GM12878 (cell line): ENCODE measurements at regions not wholly inside any gene's neighbourhood (a gene's known extent, or its start where the extent isn't known, plus 50 kb on each side); places are given as distances from the start of the nearest gene placed in this dataset.
A peak's percentile ranks its signal among the peaks of the same experiment; 100 is the strongest.

Source experiments
- ATAC-seq: fragments of 200-7000 bp; cut with Tn5 transposase; 3 replicates; pipeline ENCODE4 v1.9.1; 2020; ENCODE audit warnings: mild to moderate bottlenecking, moderate library complexity
- BruUV-seq: library from RNA; stranded (reverse); fragments of 400-500 nt; replicated peaks from 2 replicates; lab custom pipeline; 2021; lab: Mats Ljungman, UMichigan
- CTCF ChIA-PET: fragments of 300-600 bp; sonication (Branson Sonifier 250); formaldehyde crosslinking; extraction: SDS; loops from one replicate; lab custom pipeline; 2021; ENCODE audit warnings: inconsistent platforms; lab: Yijun Ruan, JAX
- POLR2A ChIA-PET: fragments of 350-600 bp; formaldehyde crosslinking; extraction: SDS; loops from one replicate; lab custom pipeline; 2021; ENCODE audit warnings: inconsistent platforms; lab: Charles Lee
- RAD21 ChIA-PET: fragments of 300-600 bp; sonication (Branson Sonifier 250); formaldehyde crosslinking; loops from one replicate; lab custom pipeline; 2023; ENCODE audit warnings: antibody characterized with exemption; ENCODE audit not compliant: unreplicated experiment; lab: Charles Lee
- SMC1A ChIA-PET: fragments of 300-600 bp; sonication (Branson Sonifier 250); formaldehyde crosslinking; loops from one replicate; lab custom pipeline; 2023; ENCODE audit not compliant: unreplicated experiment, uncharacterized antibody; lab: Charles Lee
- DNase-seq: peaks from one replicate; pipeline ENCODE4 v3.0.0-alpha.2; 2011; ENCODE audit warnings: low read depth, low spot score
- FAIRE-seq: peaks from 3 replicates; lab custom pipeline; 2011; peaks lifted over from hg19 to GRCh38; lab: Jason Lieb, UNC
- H2AFZ ChIP-seq: 2 replicates; pipeline ENCODE4 v1.6.0; 2011; ENCODE audit warnings: low read depth, low read length, control low read depth; ENCODE audit not compliant: control insufficient read depth
- H3K27ac ChIP-seq: 2 replicates; pipeline ENCODE4 v1.5.1; 2011; ENCODE audit warnings: control low read depth; ENCODE audit not compliant: control insufficient read depth, insufficient read depth
- H3K27me3 ChIP-seq, 2 experiments: replicated peaks in 1 of 2; 2 replicates each; pipeline versions ENCODE4 v1.6.0 to v1.6.1; 2011; ENCODE audit warnings: low read length in 1 of 2; ENCODE audit not compliant: control insufficient read depth in 2 of 2, insufficient read depth in 2 of 2
- H3K36me3 ChIP-seq, 2 experiments: 2 replicates each; pipeline ENCODE4 v1.5.1; 2011; ENCODE audit warnings: low read length in 1 of 2; ENCODE audit not compliant: control insufficient read depth in 2 of 2, insufficient read depth in 2 of 2
- H3K4me1 ChIP-seq: 2 replicates; pipeline ENCODE4 v1.6.1; 2011; ENCODE audit warnings: mild to moderate bottlenecking, low read length, moderate library complexity, mixed read lengths; ENCODE audit not compliant: control insufficient read depth, insufficient read depth
- H3K4me2 ChIP-seq: 2 replicates; pipeline ENCODE4 v1.6.0; 2011; ENCODE audit warnings: control low read depth; ENCODE audit not compliant: control insufficient read depth, insufficient read depth
- H3K4me3 ChIP-seq: fragments of 200-600 bp; sonication (generic); 2 replicates; pipeline ENCODE4 v1.5.1; 2016
- H3K79me2 ChIP-seq: 2 replicates; pipeline ENCODE4 v1.6.0; 2011; ENCODE audit warnings: low read length; ENCODE audit not compliant: control insufficient read depth, insufficient read depth
- H3K9ac ChIP-seq: 2 replicates; pipeline ENCODE4 v1.8.0; 2011; ENCODE audit warnings: low read length, control low read depth, mixed read lengths; ENCODE audit not compliant: control insufficient read depth, insufficient read depth
- H3K9me3 ChIP-seq: replicated peaks from 3 replicates; pipeline ENCODE4 v1.5.1; 2011; ENCODE audit warnings: mild to moderate bottlenecking, low read length; ENCODE audit not compliant: control insufficient read depth, insufficient read depth
- H4K20me1 ChIP-seq: 2 replicates; pipeline ENCODE4 v1.6.0; 2011; ENCODE audit not compliant: control insufficient read depth, insufficient read depth
- ATF7 ChIP-seq: fragments of 450-650 bp; IDR thresholded peaks from 2 replicates; pipeline ENCODE4 v1.6.1; 2016; ENCODE audit warnings: low read depth, mild to moderate bottlenecking
- CEBPB ChIP-seq, 2 experiments: fragments of 150-350 bp in 1 of 2; IDR thresholded peaks; 2 replicates each; pipeline ENCODE4 v1.6.1; 2012 to 2014; ENCODE audit warnings: low read depth in 2 of 2, low read length in 2 of 2, borderline replicate concordance in 1 of 2, inconsistent platforms in 1 of 2
- DPF2 ChIP-seq: fragments of 450-650 bp; IDR thresholded peaks from 2 replicates; pipeline ENCODE4 v1.6.1; 2017; ENCODE audit warnings: mild to moderate bottlenecking
- FOXM1 ChIP-seq: IDR thresholded peaks from 2 replicates; pipeline ENCODE4 v1.6.1; 2012; ENCODE audit warnings: low read depth, mild to moderate bottlenecking, inconsistent platforms, low read length, moderate library complexity
- HDGF ChIP-seq: fragments of 450-650 bp; IDR thresholded peaks from 2 replicates; pipeline ENCODE4 v1.6.1; 2016; ENCODE audit warnings: antibody characterized with exemption
- IKZF1 ChIP-seq: fragments of 450-650 bp; conservative IDR thresholded peaks from 2 replicates; pipeline ENCODE4 v1.6.1; 2017; ENCODE audit warnings: antibody characterized with exemption, mild to moderate bottlenecking
- JUNB ChIP-seq: IDR thresholded peaks from 2 replicates; pipeline ENCODE4 v1.6.1; 2016; ENCODE audit warnings: antibody characterized with exemption, mild to moderate bottlenecking
- MYC ChIP-seq: IDR thresholded peaks from 2 replicates; pipeline ENCODE4 v1.6.1; 2011; ENCODE audit warnings: mild to moderate bottlenecking, low read length, moderate library complexity, inconsistent platforms; ENCODE audit not compliant: insufficient read depth, insufficient replicate concordance, insufficient read length, severe bottlenecking
- SUZ12 ChIP-seq: fragments of 200-600 bp; sonication (generic); IDR thresholded peaks from one replicate; pipeline ENCODE4 v1.6.1; 2018; ENCODE audit warnings: antibody characterized with exemption, mild to moderate bottlenecking; ENCODE audit not compliant: unreplicated experiment
- TCF3 ChIP-seq: IDR thresholded peaks from 2 replicates; pipeline ENCODE4 v1.6.1; 2012; ENCODE audit warnings: low read depth, mild to moderate bottlenecking, low read length, borderline replicate concordance; ENCODE audit not compliant: insufficient read depth
- YY1 ChIP-seq: IDR thresholded peaks from 2 replicates; pipeline ENCODE4 v1.6.1; 2011; ENCODE audit warnings: low read depth, mild to moderate bottlenecking, low read length
- WGBS: methylation state at CpG from one replicate; pipeline ENCODE4 v1.1.6; 2016; ENCODE audit warnings: low lambda C conversion rate; ENCODE audit not compliant: insufficient replicate concordance, insufficient coverage; ENCODE audit errors: missing lambda C conversion rate; 5-methylcytosine and 5-hydroxymethylcytosine counted together
- in situ Hi-C: fragments of 300-500 bp; cut with MboI; formaldehyde crosslinking; loops from 9 replicates; pipeline ENCODE4 v1.14.3; 2018; ENCODE audit warnings: mixed read lengths
- intact Hi-C: fragments of 100-400 bp; cut with micrococcal nuclease; formaldehyde crosslinking; loops from one replicate; pipeline ENCODE4 v1.14.2; 2022; ENCODE audit not compliant: unreplicated experiment
- TF ChIP-seq, protein P1 (sequence below): fragments of 450-650 bp; IDR thresholded peaks from 2 replicates; pipeline ENCODE4 v1.6.1; 2016; ENCODE audit warnings: mild to moderate bottlenecking, moderate library complexity, borderline replicate concordance
- TF ChIP-seq, protein P2 (sequence below): fragments of 450-650 bp; IDR thresholded peaks from 2 replicates; pipeline ENCODE4 v1.6.1; 2017; ENCODE audit warnings: mild to moderate bottlenecking, moderate library complexity
- TF ChIP-seq, protein P3 (sequence below): fragments of 450-650 bp; IDR thresholded peaks from 2 replicates; pipeline ENCODE4 v1.6.1; 2017; ENCODE audit warnings: mild to moderate bottlenecking, low read depth, inconsistent platforms; ENCODE audit not compliant: poor library complexity, severe bottlenecking

DNA sequence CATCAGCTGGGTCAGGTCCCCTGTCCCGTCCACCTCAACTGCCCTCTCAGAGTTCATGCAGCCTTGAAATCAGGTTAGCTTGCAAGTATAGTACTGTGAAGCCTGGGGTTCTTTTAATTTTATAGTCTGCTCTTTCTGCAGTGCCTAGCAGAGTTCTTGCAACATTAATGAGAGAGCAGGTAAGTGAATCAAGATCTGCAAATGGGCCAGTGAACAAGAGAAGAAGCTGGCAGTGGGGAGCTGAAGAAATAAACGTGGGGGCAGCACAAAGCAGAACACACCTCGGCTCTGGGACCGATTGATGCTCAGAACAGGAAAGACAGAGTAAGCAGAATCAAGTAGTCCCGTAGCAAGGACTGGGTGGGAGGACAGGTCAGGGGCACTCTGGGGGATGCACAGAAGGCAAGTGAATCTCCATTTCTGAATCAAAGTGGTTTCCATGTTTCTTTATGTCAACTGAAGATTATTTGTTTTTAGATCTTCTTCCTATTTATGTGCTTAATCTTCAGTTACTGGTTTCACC, 675.5 kb downstream of the RNF144A start:
- no peak overlapping the region for H3K4me2 ChIP-seq
- CTCF ChIA-PET = interaction anchor here (0.6 to 1.5 kb wide), 3 partner anchors 13 to 1426 kb away, joined by 3 read pairs; no protein-coding TSS in a partner anchor
- ATAC-seq (peak; percentile 37; the same call in 2 of the 3 replicates), FAIRE-seq (no peak), DNase-seq (no peak)
- BruUV-seq = no TSS peak
- POLR2A ChIA-PET = no interaction called here
- intact Hi-C loops (no loop called here), in situ Hi-C loops (no loop called here)
- H3K27ac ChIP-seq = no peak overlapping the region
- 14% methylated on average over 5 of the region's 5 CpGs for WGBS
- no peak overlapping the region for H3K4me3 ChIP-seq
- no peaks in the 10 kb centered on the region for H3K4me1 ChIP-seq
- H3K36me3 ChIP-seq = no peaks in the 10 kb centered on the region
- no peaks in the 10 kb centered on the region for H4K20me1 ChIP-seq
- no peak overlapping the region for H2AFZ ChIP-seq
- SMC1A ChIA-PET = interaction anchor here (0.8 to 1.8 kb wide), 6 partner anchors 13 to 430 kb away, joined by 3 to 4 read pairs (median 4); no protein-coding TSS in a partner anchor
- RAD21 ChIA-PET = interaction anchor here (1.4 kb wide), 1 partner anchor 165 kb away, joined by 5 read pairs; no protein-coding TSS in a partner anchor
- H3K27me3 ChIP-seq = no peaks in the 10 kb centered on the region
- no peak overlapping the region for H3K9ac ChIP-seq
- H3K79me2 ChIP-seq = no peaks in the 10 kb centered on the region
- H3K9me3 ChIP-seq = no peaks in the 10 kb centered on the region; the same call in 2 of the 3 replicates
- TF ChIP-seq IKZF1 (no peak), YY1 (no peak), DPF2 (no peak), MYC (no peak), FOXM1 (no peak), JUNB (no peak), CEBPB (IDR thresholded peaks at IDR 0.05; ENCODE audit: borderline replicate concordance in 1 of 2, low read depth in 2 of 2, low read length in 2 of 2) (no peak), ATF7 (no peak), HDGF (no peak), TCF3 (no peak), SUZ12 (no peak)
- TF ChIP-seq, protein P1, sequence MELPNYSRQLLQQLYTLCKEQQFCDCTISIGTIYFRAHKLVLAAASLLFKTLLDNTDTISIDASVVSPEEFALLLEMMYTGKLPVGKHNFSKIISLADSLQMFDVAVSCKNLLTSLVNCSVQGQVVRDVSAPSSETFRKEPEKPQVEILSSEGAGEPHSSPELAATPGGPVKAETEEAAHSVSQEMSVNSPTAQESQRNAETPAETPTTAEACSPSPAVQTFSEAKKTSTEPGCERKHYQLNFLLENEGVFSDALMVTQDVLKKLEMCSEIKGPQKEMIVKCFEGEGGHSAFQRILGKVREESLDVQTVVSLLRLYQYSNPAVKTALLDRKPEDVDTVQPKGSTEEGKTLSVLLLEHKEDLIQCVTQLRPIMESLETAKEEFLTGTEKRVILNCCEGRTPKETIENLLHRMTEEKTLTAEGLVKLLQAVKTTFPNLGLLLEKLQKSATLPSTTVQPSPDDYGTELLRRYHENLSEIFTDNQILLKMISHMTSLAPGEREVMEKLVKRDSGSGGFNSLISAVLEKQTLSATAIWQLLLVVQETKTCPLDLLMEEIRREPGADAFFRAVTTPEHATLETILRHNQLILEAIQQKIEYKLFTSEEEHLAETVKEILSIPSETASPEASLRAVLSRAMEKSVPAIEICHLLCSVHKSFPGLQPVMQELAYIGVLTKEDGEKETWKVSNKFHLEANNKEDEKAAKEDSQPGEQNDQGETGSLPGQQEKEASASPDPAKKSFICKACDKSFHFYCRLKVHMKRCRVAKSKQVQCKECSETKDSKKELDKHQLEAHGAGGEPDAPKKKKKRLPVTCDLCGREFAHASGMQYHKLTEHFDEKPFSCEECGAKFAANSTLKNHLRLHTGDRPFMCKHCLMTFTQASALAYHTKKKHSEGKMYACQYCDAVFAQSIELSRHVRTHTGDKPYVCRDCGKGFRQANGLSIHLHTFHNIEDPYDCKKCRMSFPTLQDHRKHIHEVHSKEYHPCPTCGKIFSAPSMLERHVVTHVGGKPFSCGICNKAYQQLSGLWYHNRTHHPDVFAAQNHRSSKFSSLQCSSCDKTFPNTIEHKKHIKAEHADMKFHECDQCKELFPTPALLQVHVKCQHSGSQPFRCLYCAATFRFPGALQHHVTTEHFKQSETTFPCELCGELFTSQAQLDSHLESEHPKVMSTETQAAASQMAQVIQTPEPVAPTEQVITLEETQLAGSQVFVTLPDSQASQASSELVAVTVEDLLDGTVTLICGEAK = no peak
- TF ChIP-seq, protein P2, sequence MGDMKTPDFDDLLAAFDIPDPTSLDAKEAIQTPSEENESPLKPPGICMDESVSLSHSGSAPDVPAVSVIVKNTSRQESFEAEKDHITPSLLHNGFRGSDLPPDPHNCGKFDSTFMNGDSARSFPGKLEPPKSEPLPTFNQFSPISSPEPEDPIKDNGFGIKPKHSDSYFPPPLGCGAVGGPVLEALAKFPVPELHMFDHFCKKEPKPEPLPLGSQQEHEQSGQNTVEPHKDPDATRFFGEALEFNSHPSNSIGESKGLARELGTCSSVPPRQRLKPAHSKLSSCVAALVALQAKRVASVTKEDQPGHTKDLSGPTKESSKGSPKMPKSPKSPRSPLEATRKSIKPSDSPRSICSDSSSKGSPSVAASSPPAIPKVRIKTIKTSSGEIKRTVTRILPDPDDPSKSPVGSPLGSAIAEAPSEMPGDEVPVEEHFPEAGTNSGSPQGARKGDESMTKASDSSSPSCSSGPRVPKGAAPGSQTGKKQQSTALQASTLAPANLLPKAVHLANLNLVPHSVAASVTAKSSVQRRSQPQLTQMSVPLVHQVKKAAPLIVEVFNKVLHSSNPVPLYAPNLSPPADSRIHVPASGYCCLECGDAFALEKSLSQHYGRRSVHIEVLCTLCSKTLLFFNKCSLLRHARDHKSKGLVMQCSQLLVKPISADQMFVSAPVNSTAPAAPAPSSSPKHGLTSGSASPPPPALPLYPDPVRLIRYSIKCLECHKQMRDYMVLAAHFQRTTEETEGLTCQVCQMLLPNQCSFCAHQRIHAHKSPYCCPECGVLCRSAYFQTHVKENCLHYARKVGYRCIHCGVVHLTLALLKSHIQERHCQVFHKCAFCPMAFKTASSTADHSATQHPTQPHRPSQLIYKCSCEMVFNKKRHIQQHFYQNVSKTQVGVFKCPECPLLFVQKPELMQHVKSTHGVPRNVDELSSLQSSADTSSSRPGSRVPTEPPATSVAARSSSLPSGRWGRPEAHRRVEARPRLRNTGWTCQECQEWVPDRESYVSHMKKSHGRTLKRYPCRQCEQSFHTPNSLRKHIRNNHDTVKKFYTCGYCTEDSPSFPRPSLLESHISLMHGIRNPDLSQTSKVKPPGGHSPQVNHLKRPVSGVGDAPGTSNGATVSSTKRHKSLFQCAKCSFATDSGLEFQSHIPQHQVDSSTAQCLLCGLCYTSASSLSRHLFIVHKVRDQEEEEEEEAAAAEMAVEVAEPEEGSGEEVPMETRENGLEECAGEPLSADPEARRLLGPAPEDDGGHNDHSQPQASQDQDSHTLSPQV = no peak
- TF ChIP-seq, protein P3, sequence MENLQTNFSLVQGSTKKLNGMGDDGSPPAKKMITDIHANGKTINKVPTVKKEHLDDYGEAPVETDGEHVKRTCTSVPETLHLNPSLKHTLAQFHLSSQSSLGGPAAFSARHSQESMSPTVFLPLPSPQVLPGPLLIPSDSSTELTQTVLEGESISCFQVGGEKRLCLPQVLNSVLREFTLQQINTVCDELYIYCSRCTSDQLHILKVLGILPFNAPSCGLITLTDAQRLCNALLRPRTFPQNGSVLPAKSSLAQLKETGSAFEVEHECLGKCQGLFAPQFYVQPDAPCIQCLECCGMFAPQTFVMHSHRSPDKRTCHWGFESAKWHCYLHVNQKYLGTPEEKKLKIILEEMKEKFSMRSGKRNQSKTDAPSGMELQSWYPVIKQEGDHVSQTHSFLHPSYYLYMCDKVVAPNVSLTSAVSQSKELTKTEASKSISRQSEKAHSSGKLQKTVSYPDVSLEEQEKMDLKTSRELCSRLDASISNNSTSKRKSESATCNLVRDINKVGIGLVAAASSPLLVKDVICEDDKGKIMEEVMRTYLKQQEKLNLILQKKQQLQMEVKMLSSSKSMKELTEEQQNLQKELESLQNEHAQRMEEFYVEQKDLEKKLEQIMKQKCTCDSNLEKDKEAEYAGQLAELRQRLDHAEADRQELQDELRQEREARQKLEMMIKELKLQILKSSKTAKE = no peak
